Activated naive CD8-positive, alpha-beta T cell treated with anti-CD3 and anti-CD28 coated beads for 36 hours (primary cell): ENCODE measurements at regions not wholly inside any gene's neighbourhood (a gene's known extent, or its start where the extent isn't known, plus 50 kb on each side); places are given as distances from the start of the nearest gene placed in this dataset.
"Not testable (repeated sequence)": the region's sequence is repeated elsewhere in the genome, so short reads cannot be mapped to it uniquely, and the experiment has no call there.

Experiments used
- DNase-seq: peaks from one replicate; pipeline ENCODE4 v3.0.0; 2021
- H3K27ac Mint-ChIP-seq: one replicate; pipeline ENCODE4 v1.8.0; 2022; ENCODE audit warnings: mild to moderate bottlenecking, moderate library complexity, mixed read lengths
- H3K27me3 Mint-ChIP-seq: one replicate; pipeline ENCODE4 v1.8.0; 2022; ENCODE audit warnings: mild to moderate bottlenecking, mixed read lengths
- H3K36me3 Mint-ChIP-seq: one replicate; pipeline ENCODE4 v1.8.0; 2021; ENCODE audit warnings: mild to moderate bottlenecking, mixed read lengths
- H3K4me1 Mint-ChIP-seq: one replicate; pipeline ENCODE4 v1.8.0; 2021; ENCODE audit warnings: mixed read lengths
- H3K4me3 Mint-ChIP-seq: one replicate; pipeline ENCODE4 v1.8.0; 2022; ENCODE audit warnings: mild to moderate bottlenecking, moderate library complexity, mixed read lengths
- H3K9me3 Mint-ChIP-seq: one replicate; pipeline ENCODE4 v1.8.0; 2022; ENCODE audit warnings: mixed read lengths

GRCh38 chr13:65603160-65603559, 1627.0 kb downstream of the PCDH9 start:
- Mint-ChIP-seq H3K9me3 (peaks cover 5% of the 10 kb centered on the region), H3K27ac (no peak overlapping the region), H3K4me3 (no peak overlapping the region), H3K36me3 (no peaks in the 10 kb centered on the region), H3K27me3 (no peaks in the 10 kb centered on the region), H3K4me1 (no peaks in the 10 kb centered on the region)
- DNase-seq: no peak

GRCh38 chr13:65601855-65602254, 1628.3 kb downstream of the PCDH9 start:
- no peak for DNase-seq
- no peaks in the 10 kb centered on the region for H3K4me1 Mint-ChIP-seq
- no peak overlapping the region for H3K4me3 Mint-ChIP-seq
- no peaks in the 10 kb centered on the region for H3K36me3 Mint-ChIP-seq
- no peak overlapping the region for H3K27ac Mint-ChIP-seq
- no peaks in the 10 kb centered on the region for H3K27me3 Mint-ChIP-seq
- peaks cover 5% of the 10 kb centered on the region for H3K9me3 Mint-ChIP-seq

GRCh38 chr13:65600702-65601101, 1629.4 kb downstream of the PCDH9 start:
- no peak for DNase-seq
- no peaks in the 10 kb centered on the region for H3K27me3 Mint-ChIP-seq
- H3K9me3 Mint-ChIP-seq: peaks cover 5% of the 10 kb centered on the region
- H3K4me1 Mint-ChIP-seq: no peaks in the 10 kb centered on the region
- H3K27ac Mint-ChIP-seq: no peak overlapping the region
- H3K36me3 Mint-ChIP-seq: no peaks in the 10 kb centered on the region
- no peak overlapping the region for H3K4me3 Mint-ChIP-seq

GRCh38 chr13:65597839-65598818, 1632.0 kb downstream of the PCDH9 start:
- Mint-ChIP-seq H3K27me3 (no peaks in the 10 kb centered on the region), H3K4me1 (no peaks in the 10 kb centered on the region), H3K4me3 (no peak overlapping the region), H3K27ac (no peak overlapping the region), H3K36me3 (no peaks in the 10 kb centered on the region), H3K9me3 (peaks cover 2% of the 10 kb centered on the region)
- no peak for DNase-seq

- H3K27ac Mint-ChIP-seq: no peak overlapping the region
- H3K4me3 Mint-ChIP-seq: no peak overlapping the region
- no peaks in the 10 kb centered on the region for H3K27me3 Mint-ChIP-seq
- H3K4me1 Mint-ChIP-seq: no peaks in the 10 kb centered on the region
- H3K9me3 Mint-ChIP-seq: peaks cover 2% of the 10 kb centered on the region
- no peaks in the 10 kb centered on the region for H3K36me3 Mint-ChIP-seq
- DNase-seq: no peak
These were observed 1634.2 kb downstream of the PCDH9 start for GRCh38 chr13:65595916-65596315.

GRCh38 chr13:65594298-65594781, 1635.8 kb downstream of the PCDH9 start:
- no peaks in the 10 kb centered on the region for H3K36me3 Mint-ChIP-seq

GRCh38 chr13:65593298-65593874, 1636.8 kb downstream of the PCDH9 start:
- no peaks in the 10 kb centered on the region for H3K36me3 Mint-ChIP-seq
- no peak overlapping the region for H3K4me3 Mint-ChIP-seq
- peaks cover 7% of the 10 kb centered on the region for H3K9me3 Mint-ChIP-seq
- H3K27ac Mint-ChIP-seq: no peak overlapping the region
- H3K4me1 Mint-ChIP-seq: no peaks in the 10 kb centered on the region
- DNase-seq: no peak
- H3K27me3 Mint-ChIP-seq: no peaks in the 10 kb centered on the region

More at GRCh38 chr13:65594298-65594781, 1635.8 kb downstream of the PCDH9 start:
- Mint-ChIP-seq H3K27me3 (no peaks in the 10 kb centered on the region), H3K4me3 (no peak overlapping the region), H3K9me3 (peaks cover 7% of the 10 kb centered on the region), H3K27ac (no peak overlapping the region), H3K4me1 (no peaks in the 10 kb centered on the region)
- no peak for DNase-seq

GRCh38 chr13:65592731-65593130, 1637.4 kb downstream of the PCDH9 start:
- DNase-seq: no peak
- H3K4me3 Mint-ChIP-seq: no peak overlapping the region
- H3K4me1 Mint-ChIP-seq: no peaks in the 10 kb centered on the region
- H3K27ac Mint-ChIP-seq: no peak overlapping the region
- no peaks in the 10 kb centered on the region for H3K36me3 Mint-ChIP-seq
- H3K27me3 Mint-ChIP-seq: no peaks in the 10 kb centered on the region
- peaks cover 13% of the 10 kb centered on the region for H3K9me3 Mint-ChIP-seq

GRCh38 chr13:65585346-65585745, 1644.8 kb downstream of the PCDH9 start:
- Mint-ChIP-seq H3K36me3 (no peaks in the 10 kb centered on the region), H3K9me3 (peaks cover 18% of the 10 kb centered on the region), H3K4me1 (no peaks in the 10 kb centered on the region), H3K4me3 (no peak overlapping the region), H3K27ac (no peak overlapping the region), H3K27me3 (no peaks in the 10 kb centered on the region)
- DNase-seq: no peak

GRCh38 chr13:65584126-65584525, 1646.0 kb downstream of the PCDH9 start:
- Mint-ChIP-seq H3K4me3 (no peak overlapping the region), H3K27ac (no peak overlapping the region), H3K27me3 (no peaks in the 10 kb centered on the region), H3K4me1 (no peaks in the 10 kb centered on the region), H3K36me3 (no peaks in the 10 kb centered on the region), H3K9me3 (peaks cover 13% of the 10 kb centered on the region)
- no peak for DNase-seq

- Mint-ChIP-seq H3K4me1 (no peaks in the 10 kb centered on the region), H3K27me3 (no peaks in the 10 kb centered on the region), H3K4me3 (no peak overlapping the region), H3K27ac (no peak overlapping the region), H3K9me3 (peaks cover 5% of the 10 kb centered on the region), H3K36me3 (no peaks in the 10 kb centered on the region)
- no peak for DNase-seq
These were observed 1648.0 kb downstream of the PCDH9 start for GRCh38 chr13:65582160-65582559.

GRCh38 chr13:65564561-65564960, 1665.6 kb downstream of the PCDH9 start:
- not testable (repeated sequence) for H3K9me3 Mint-ChIP-seq

GRCh38 chr13:65562305-65562704, 1667.8 kb downstream of the PCDH9 start:
- H3K4me1 Mint-ChIP-seq: no peaks in the 10 kb centered on the region
- no peak overlapping the region for H3K27ac Mint-ChIP-seq
- H3K27me3 Mint-ChIP-seq: no peaks in the 10 kb centered on the region
- no peak overlapping the region for H3K4me3 Mint-ChIP-seq
- H3K36me3 Mint-ChIP-seq: no peaks in the 10 kb centered on the region
- no peaks in the 10 kb centered on the region for H3K9me3 Mint-ChIP-seq
- no peak for DNase-seq

More at GRCh38 chr13:65564561-65564960, 1665.6 kb downstream of the PCDH9 start:
- not testable (repeated sequence) for H3K36me3 Mint-ChIP-seq, H3K27ac Mint-ChIP-seq, H3K4me1 Mint-ChIP-seq, H3K27me3 Mint-ChIP-seq, H3K4me3 Mint-ChIP-seq, DNase-seq

- Mint-ChIP-seq H3K9me3 (no peaks in the 10 kb centered on the region), H3K4me3 (no peak overlapping the region), H3K27me3 (no peaks in the 10 kb centered on the region), H3K27ac (no peak overlapping the region), H3K4me1 (no peaks in the 10 kb centered on the region), H3K36me3 (no peaks in the 10 kb centered on the region)
- no peak for DNase-seq
These were observed 1669.2 kb downstream of the PCDH9 start for GRCh38 chr13:65560936-65561335.

- Mint-ChIP-seq H3K27me3 (no peaks in the 10 kb centered on the region), H3K4me1 (no peaks in the 10 kb centered on the region), H3K27ac (no peak overlapping the region), H3K36me3 (no peaks in the 10 kb centered on the region), H3K9me3 (peaks cover 14% of the 10 kb centered on the region), H3K4me3 (no peak overlapping the region)
- no peak for DNase-seq
These were observed 1674.2 kb downstream of the PCDH9 start for GRCh38 chr13:65555962-65556361.
